ENCODE measurements at regions not wholly inside any gene's neighbourhood (a gene's known extent, or its start where the extent isn't known, plus 50 kb on each side); places are given as distances from the start of the nearest gene placed in this dataset.

DNA sequence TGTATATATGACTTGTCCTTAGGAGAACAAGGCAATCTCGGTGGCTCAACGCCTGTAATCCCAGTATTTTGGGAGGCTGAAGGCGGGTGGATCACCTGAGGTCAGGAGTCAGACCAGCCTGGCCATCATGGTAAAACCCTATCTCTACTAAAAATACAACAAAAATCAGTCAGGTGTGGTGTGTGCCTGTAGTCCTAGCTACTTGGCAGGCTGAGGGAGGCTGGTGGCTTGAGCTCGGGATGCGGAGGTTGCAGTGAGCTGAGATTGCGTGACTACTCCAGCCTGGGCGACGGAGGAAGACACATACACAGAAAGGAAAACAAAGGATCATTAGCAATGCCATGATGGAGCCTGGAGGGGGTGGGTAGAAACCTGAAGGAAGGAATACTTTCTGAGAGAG lies 166.6 kb upstream of the RREB1 start:
- no peak for DNase-seq (ENCODE audit: extremely low spot score)
- ChIA-PET CTCF (no interaction called here), POLR2A (no interaction called here)
- TF ChIP-seq FOXK2 (IDR thresholded peaks at IDR 0.05) (no peak), SUZ12 (IDR thresholded peaks at IDR 0.05) (no peak), FOXA1 (IDR thresholded peaks at IDR 0.05) (no peak), TARDBP (IDR thresholded peaks at IDR 0.05) (no peak)
- TF ChIP-seq, protein P1, sequence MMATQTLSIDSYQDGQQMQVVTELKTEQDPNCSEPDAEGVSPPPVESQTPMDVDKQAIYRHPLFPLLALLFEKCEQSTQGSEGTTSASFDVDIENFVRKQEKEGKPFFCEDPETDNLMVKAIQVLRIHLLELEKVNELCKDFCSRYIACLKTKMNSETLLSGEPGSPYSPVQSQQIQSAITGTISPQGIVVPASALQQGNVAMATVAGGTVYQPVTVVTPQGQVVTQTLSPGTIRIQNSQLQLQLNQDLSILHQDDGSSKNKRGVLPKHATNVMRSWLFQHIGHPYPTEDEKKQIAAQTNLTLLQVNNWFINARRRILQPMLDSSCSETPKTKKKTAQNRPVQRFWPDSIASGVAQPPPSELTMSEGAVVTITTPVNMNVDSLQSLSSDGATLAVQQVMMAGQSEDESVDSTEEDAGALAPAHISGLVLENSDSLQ (IDR thresholded peaks at IDR 0.05), result no peak

DNA sequence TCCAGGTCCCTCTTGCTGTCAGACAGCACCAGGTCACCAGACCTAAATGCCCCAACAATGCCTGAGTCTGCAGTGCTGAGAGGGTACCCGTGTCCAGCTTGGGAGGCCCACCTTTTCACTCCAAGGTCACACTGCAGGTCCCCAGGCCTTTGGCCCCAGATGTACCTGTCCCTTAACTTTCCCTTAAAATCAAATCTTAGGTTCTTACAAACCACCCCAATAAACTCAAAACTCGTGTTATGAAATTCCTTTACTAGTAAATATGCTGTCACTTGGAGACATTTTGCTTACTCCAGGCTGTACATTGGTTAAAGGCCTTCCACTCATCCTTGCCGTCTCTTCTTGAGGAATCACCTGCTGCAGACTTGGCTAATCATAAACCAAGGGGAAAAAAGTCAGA lies 165.7 kb upstream of the RREB1 start:
- no peak for DNase-seq (ENCODE audit: extremely low spot score)
- ChIA-PET POLR2A (no interaction called here), CTCF (no interaction called here)
- TF ChIP-seq FOXK2 (IDR thresholded peaks at IDR 0.05) (no peak), HDGF (IDR thresholded peaks at IDR 0.05; ENCODE audit: borderline replicate concordance) (no peak), ARNT (IDR thresholded peaks at IDR 0.05) (no peak), FOXA1 (IDR thresholded peaks at IDR 0.05) (no peak), CTBP1 (IDR thresholded peaks at IDR 0.05; ENCODE audit: borderline replicate concordance) (no peak)

DNA sequence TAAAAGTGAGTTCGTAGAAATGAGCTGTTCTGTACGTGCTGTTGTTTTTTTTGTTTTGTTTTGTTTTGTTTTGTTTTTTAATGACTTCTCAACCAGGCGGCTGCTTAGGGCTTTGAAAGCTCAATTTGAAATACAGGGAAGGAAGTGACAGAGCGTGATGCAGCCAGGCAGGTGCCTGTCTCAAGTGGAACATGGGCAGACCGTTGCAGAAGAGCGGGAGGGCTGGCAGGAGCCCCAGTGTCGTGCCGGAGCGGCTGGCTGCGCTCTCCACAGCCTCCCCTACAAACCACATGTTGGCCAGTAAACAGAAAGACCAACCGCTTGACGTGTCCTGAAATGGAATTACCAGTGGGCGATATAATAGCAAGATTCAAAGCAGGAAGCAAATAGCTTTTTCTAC lies 164.9 kb upstream of the RREB1 start:
- ChIA-PET POLR2A (no interaction called here), CTCF (no interaction called here)
- TF ChIP-seq ARNT (IDR thresholded peaks at IDR 0.05) (no peak), FOXK2 (IDR thresholded peaks at IDR 0.05) (no peak), HDGF (IDR thresholded peaks at IDR 0.05; ENCODE audit: borderline replicate concordance) (no peak), CTBP1 (IDR thresholded peaks at IDR 0.05; ENCODE audit: borderline replicate concordance) (no peak), BHLHE40 (IDR thresholded peaks at IDR 0.05; ENCODE audit: borderline replicate concordance) (no peak), LEF1 (IDR thresholded peaks at IDR 0.05; ENCODE audit: borderline replicate concordance) (no peak), SP1 (IDR thresholded peaks at IDR 0.05) (no peak), NFRKB (IDR thresholded peaks at IDR 0.05) (no peak), L3MBTL2 (conservative IDR thresholded peaks at IDR 0.05) (no peak), SUZ12 (IDR thresholded peaks at IDR 0.05) (no peak), ELF4 (IDR thresholded peaks at IDR 0.05) (no peak), FOXM1 (IDR thresholded peaks at IDR 0.05; ENCODE audit: borderline replicate concordance) (no peak), TARDBP (IDR thresholded peaks at IDR 0.05) (no peak), ZNF384 (IDR thresholded peaks at IDR 0.05) (no peak), FOXA1 (IDR thresholded peaks at IDR 0.05) (no peak)
- TF ChIP-seq, protein P1 (IDR thresholded peaks at IDR 0.05), result no peak
- no peak for DNase-seq (ENCODE audit: extremely low spot score)

DNA sequence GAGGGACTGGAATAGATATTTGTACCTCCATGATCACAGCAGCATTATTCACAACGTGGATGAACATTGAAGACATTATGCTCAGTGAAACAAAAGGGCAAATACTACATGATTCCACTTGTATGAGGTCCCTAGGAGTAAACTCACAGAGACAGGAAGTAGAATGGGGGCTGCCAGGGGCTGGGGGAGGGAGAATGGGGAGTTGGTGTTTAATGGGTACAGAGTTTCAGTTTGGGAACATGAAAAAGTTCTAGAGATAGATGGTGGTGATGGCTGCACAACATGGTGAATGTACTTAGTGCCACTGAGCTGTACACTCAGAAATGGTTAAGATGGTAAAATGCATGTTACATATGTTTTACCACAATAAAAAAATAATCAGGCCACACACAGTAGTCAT lies 164.3 kb upstream of the RREB1 start:
- no peak for TF ChIP-seq NFRKB (IDR thresholded peaks at IDR 0.05)
- TF ChIP-seq L3MBTL2 (conservative IDR thresholded peaks at IDR 0.05), result no peak
- no peak for TF ChIP-seq SUZ12 (IDR thresholded peaks at IDR 0.05)
- TF ChIP-seq FOXK2 (IDR thresholded peaks at IDR 0.05), result no peak
- no peak for TF ChIP-seq ELF4 (IDR thresholded peaks at IDR 0.05)
- TF ChIP-seq CTBP1 (IDR thresholded peaks at IDR 0.05; ENCODE audit: borderline replicate concordance), result no peak
- TF ChIP-seq LEF1 (IDR thresholded peaks at IDR 0.05; ENCODE audit: borderline replicate concordance), result no peak
- TF ChIP-seq TARDBP (IDR thresholded peaks at IDR 0.05), result no peak
- no peak for TF ChIP-seq ARNT (IDR thresholded peaks at IDR 0.05)
- no peak for TF ChIP-seq BHLHE40 (IDR thresholded peaks at IDR 0.05; ENCODE audit: borderline replicate concordance)
- no peak for TF ChIP-seq HDGF (IDR thresholded peaks at IDR 0.05; ENCODE audit: borderline replicate concordance)
- TF ChIP-seq FOXA1 (IDR thresholded peaks at IDR 0.05), result no peak
- no peak for TF ChIP-seq SP1 (IDR thresholded peaks at IDR 0.05)
- TF ChIP-seq ZNF384 (IDR thresholded peaks at IDR 0.05), result no peak
- TF ChIP-seq, protein P1 (IDR thresholded peaks at IDR 0.05), result no peak
- TF ChIP-seq FOXM1 (IDR thresholded peaks at IDR 0.05; ENCODE audit: borderline replicate concordance), result no peak
- DNase-seq (ENCODE audit: extremely low spot score), result no peak
- POLR2A ChIA-PET, result no interaction called here
- CTCF ChIA-PET, result no interaction called here

DNA sequence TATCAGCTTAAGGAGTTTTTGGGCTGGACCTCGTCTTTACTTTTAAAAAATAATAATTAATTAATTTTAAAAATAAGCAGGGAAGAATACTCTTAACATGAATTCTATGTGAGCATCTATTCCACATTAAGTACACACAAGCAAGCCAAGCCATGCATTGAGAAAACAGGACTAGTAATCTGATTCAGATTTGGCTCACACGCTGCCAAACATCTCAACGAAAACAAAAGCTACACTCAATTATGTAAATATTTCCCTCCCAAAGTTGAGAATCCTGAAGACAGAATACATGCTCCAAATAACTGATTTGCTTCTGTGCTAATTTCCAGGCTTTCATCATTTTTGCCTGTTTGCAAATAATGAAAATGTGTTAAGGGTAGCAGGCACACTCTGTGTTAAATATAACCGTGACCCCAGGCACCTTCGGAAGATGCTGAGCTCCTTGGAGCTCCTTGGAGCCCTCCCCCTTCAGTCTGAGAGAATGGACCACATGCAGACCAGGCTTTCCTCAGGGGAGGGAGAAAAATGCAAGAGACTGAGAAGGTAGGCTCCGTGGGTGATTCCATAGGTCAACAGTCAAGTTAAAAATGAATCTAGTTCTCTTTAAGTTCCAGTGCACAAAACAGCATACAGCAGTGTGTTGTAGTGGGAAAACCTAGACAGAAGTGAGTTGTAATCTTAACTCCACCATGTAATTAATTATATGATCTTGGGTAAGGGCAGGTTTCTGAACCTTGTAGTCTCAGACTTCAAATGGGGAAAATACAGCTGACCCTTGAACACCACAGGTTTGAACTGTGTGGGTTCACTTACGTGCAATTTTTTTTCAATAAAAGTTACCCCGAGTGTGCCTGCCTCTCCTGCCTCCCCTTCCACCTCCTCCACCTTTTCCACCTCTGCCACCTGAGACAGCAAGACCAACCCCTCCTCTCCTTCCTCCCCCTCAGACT lies 161.3 kb upstream of the RREB1 start:
- no peak for DNase-seq (ENCODE audit: extremely low spot score)
- POLR2A ChIA-PET, result no interaction called here
- CTCF ChIA-PET, result no interaction called here
- TF ChIP-seq ARNT (IDR thresholded peaks at IDR 0.05), result no peak
- no peak for TF ChIP-seq FOXM1 (IDR thresholded peaks at IDR 0.05; ENCODE audit: borderline replicate concordance)
- TF ChIP-seq, protein P1 (IDR thresholded peaks at IDR 0.05), result no peak
- TF ChIP-seq BHLHE40 (IDR thresholded peaks at IDR 0.05; ENCODE audit: borderline replicate concordance), result no peak

Data from HEK293T (cell line).